HG03378 (cell line): ENCODE measurements at regions not wholly inside any gene's neighbourhood (a gene's known extent, or its start where the extent isn't known, plus 50 kb on each side); places are given as distances from the start of the nearest gene placed in this dataset.
"Not testable (repeated sequence)": the region's sequence is repeated elsewhere in the genome, so short reads cannot be mapped to it uniquely, and the experiment has no call there.

Source experiments
- ATAC-seq: cut with Tn5 transposase; IDR thresholded peaks from one replicate; pipeline ENCODE4 v1.9.1; 2021; ENCODE audit warnings: mild to moderate bottlenecking, moderate library complexity; ENCODE audit not compliant: unreplicated experiment

- no peak for ATAC-seq
Observed at GRCh38 chr14:71165121-71166031, 258.1 kb downstream of the PCNX1 start.

- no peak for ATAC-seq
Observed at GRCh38 chr14:71166180-71166837, 259.1 kb downstream of the PCNX1 start.

- not testable (repeated sequence) for ATAC-seq
Observed at GRCh38 chr14:71167325-71167950, 260.2 kb downstream of the PCNX1 start.

GRCh38 chr14:71168161-71168560 lies 260.9 kb downstream of the PCNX1 start:
- ATAC-seq, result not testable (repeated sequence)

GRCh38 chr14:71168564-71169427 lies 261.5 kb downstream of the PCNX1 start:
- no peak for ATAC-seq

DNA sequence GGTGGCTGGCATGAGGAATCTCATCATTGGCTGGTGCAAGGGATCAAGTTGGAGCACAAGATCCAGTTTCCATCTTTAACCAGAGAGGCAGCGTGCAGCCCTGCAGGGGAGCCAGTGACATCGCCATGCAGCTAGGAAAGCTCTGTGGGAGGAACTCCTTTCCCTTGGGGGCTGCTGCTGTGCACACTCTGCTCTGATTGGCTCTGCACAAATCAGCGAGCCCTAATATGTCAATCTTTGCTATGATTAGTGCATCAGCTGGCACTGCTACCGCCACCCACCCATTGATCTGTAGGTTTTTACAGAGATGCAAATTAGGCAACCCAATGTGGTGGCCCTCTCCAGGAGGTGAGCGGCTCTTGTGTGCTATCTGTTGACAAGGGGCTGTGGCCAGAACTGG lies 262.6 kb downstream of the PCNX1 start:
- ATAC-seq, result no peak

GRCh38 chr14:71175491-71175890 lies 268.2 kb downstream of the PCNX1 start:
- ATAC-seq, result no peak

- no peak for ATAC-seq
Observed at GRCh38 chr14:71179066-71179465, 271.8 kb downstream of the PCNX1 start.

DNA sequence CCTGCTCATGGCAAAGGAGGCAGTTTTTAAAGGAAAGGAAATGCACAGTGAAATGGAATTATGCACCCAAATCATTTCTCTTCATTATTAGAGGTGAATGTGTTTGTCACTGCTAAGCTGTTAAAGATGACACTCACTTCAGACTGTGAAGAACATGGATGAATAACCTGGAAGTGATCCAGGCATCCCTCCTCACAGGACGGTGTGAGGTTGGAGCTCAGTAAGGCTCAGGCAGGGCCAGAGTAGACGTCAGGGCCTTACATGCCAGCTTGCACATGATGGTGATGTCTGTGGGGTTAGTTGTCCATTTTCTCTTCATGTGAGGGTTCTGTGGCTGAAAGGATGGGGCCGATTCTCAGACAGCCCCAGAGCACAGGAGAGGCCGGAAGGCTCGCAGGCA lies 273.1 kb downstream of the PCNX1 start:
- no peak for ATAC-seq

DNA sequence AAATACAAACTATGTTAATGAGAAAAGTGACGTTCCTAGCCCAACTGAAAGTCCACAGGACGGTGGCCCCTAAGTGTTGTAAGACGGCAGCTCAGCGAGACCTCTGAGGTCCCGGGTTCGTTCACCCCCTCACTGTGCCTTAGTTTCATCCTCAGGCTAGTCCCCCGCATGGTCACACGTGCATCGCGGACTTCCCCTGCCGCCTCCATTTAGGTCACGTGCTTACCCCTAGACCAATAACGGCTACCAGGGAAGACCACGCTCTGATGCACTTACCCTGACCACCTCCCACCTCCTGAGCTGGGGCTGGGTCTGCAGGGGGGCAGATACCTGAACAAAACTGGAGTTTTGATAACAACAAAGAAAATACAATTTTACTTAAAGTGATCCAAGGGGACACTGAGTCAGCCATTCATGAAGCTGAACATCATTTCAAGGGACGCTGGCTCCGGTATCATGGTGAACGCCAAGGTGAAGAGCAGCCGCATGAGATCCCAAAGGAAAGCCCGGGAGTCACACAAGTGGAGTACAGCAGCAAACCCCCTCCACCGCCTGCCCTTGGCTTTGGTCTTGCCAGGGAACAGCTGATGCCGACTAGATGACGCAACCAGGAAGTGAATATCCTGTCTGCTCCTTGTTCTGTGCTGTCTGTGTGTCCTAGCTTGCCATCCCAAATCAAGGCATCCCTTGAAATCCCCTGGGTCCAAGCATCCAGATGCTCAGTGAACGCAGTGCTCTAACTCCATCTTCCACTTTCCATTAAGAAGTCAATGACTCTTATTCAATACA lies 274.1 kb downstream of the PCNX1 start:
- no peak for ATAC-seq

DNA sequence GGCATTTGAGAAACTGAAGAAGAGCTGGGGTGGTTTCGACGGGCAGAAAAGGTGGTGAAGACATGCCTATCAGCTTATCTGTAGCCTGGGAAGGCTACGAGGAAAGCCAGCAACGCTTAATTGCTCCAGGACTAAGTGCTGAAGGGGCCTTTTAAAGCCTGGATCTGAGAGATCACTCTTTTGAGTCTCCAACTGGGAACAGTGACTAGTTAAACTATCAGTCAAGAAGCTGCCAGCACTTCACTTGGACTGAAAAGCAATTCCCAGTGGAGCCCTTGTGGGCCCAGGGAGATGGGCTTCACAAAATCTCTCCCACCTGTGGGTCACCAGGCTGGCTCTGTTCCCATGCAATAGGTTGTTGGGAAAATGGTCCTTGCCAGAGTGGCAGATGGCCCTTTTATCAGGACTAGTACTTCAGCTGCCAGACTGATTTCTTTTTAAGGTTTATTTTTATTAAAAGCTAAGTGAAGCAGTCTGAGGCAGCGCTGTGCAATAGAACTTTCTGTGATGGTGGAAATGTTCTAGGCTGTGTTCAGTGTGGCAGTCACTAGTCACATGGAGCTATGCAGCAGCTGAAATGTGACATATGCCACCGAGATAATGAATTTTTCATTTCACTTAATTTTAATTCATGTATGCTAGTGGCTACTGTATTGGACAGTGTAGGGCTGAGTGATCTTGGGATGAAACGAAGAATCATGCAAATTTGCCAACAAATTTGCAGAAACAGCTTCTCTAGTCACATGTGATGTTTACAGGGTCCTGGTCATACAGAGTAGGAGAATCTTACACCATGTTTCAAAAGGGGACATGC lies 276.8 kb downstream of the PCNX1 start:
- ATAC-seq, result no peak

- ATAC-seq, result no peak
Observed at GRCh38 chr14:71185637-71186036, 278.4 kb downstream of the PCNX1 start.

DNA sequence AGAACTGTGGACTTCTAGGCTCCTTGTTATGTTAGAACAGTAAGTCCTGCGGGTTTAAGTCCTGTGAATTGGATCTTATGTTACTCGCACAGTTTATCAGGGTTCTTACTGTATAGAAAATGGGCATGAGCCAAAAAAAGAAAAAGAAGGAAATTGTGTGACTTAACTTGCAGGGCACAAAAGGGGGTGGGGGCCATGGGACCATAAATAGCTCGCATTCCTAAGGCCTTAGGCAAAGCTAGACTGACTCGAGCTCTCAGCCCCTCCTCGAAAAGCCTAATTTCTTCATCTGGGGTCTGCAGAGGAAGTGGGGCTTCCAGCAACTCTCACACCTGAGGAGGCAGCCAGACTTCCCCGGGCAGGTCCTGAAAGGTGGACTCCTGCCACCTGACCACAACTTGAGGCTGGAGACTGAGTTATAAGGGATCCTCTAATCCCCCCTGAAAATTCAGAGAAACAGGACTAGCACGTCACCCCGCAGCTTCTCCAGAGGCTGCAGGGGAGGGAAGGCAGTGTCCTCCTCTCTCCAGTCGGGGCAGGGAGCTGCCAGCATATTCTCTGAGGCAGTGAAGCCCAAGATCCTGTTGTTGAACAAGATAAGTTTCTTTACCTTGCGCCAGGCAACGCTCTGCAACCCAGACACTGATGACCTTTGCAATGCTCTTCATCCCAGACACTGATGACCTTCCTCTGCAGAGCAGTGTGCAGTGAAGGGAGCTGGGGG lies 280.5 kb downstream of the PCNX1 start:
- ATAC-seq, result no peak

DNA sequence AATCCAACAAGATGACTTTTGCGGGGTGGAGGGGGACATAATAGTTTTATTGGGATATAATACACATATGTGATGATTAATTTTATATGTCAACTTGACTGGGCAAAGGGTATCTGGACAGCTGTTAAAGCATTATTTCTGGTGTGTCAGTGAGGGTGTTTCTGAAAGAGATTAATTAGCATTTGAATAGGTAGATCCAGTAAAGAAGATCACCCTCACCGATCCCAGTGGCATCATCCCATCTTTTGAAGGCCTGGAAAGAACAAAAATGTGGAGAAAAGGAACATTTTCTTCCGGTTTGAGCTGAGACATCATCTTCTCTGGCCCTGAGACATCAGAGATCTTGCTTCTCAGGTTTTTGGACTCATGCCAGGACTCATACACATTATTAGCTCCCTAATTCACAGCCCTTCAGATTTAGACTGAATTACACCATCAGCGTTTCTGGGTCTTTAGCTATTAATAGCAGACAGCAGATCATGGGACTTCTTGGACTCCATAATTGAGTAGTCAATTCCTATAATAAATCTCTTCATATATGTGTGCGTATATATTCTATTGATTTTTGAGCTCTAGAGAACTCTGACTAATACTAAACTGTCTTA lies 283.6 kb downstream of the PCNX1 start:
- ATAC-seq, result no peak

DNA sequence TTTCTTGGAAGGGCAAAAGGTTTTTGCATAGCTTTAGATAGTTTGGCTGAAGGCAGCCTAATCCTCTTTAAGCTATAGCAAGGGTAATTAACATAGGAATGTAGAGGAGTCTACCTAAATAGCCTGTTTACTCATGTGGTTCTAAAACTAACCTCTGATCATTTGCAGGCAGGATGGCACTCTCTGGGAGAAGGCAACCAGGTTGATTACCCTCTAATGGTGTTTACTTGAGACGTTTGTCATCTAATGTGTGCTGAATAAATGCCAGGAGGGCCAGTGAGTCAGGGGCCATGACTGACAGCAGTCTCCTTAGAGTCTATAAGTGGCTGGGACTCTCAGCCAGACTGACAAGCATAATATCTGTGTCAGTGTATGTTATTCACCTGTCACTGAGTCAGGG lies 286.4 kb downstream of the PCNX1 start:
- ATAC-seq, result no peak

GRCh38 chr14:71194251-71194650 lies 287.0 kb downstream of the PCNX1 start:
- ATAC-seq, result no peak

- no peak for ATAC-seq
Observed at GRCh38 chr14:71196921-71197320, 289.7 kb downstream of the PCNX1 start.

DNA sequence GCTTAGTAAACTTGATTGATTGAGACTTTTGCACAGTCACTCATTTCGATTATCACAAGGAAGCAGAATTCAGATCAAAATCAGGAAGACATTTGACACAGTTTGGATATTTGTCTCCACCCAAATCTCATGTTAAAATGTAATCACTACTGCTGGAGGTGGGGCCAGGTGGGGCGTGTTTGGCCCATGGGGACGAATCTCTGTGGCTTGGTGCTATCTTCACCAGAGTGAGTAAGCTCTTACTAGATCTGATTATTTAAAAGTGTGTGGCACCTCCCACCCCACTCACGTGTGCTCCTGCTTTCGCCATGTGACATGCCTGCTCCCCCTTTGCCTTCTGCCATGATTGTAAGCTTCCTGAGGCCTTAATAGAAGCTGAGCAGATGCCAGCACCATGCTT lies 291.4 kb downstream of the PCNX1 start:
- ATAC-seq, result no peak
